Mesenchymal stem cell (in vitro differentiated cells and primary cell): ENCODE measurements at regions not wholly inside any gene's neighbourhood (a gene's known extent, or its start where the extent isn't known, plus 50 kb on each side); places are given as distances from the start of the nearest gene placed in this dataset.

Source experiments
- DNase-seq: peaks from one replicate; pipeline ENCODE4 v3.0.0-alpha.2; 2013
- H2AFZ ChIP-seq: one replicate; pipeline ENCODE4 v1.6.1; 2013; ENCODE audit warnings: low read depth, mild to moderate bottlenecking, control low read depth, inconsistent platforms, low read length, moderate library complexity
- H2AK5ac ChIP-seq: 2 replicates; pipeline ENCODE4 v1.6.1; 2013; ENCODE audit warnings: low read length, moderate library complexity, mild to moderate bottlenecking, inconsistent platforms; ENCODE audit not compliant: severe bottlenecking
- H2BK120ac ChIP-seq: one replicate; pipeline ENCODE4 v1.6.1; 2013; ENCODE audit warnings: low read depth, mild to moderate bottlenecking, inconsistent platforms, low read length, moderate library complexity
- H2BK12ac ChIP-seq, 2 experiments: one replicate each; pipeline ENCODE4 v1.6.1; 2013; ENCODE audit warnings: inconsistent platforms in 2 of 2, low read length in 2 of 2, mild to moderate bottlenecking in 2 of 2, moderate library complexity in 2 of 2, control low read depth in 1 of 2
- H2BK15ac ChIP-seq: one replicate; pipeline ENCODE4 v1.6.1; 2013; ENCODE audit warnings: mild to moderate bottlenecking, low read depth, inconsistent platforms; ENCODE audit not compliant: poor library complexity, severe bottlenecking
- H2BK5ac ChIP-seq: 2 replicates; pipeline ENCODE4 v1.6.1; 2013; ENCODE audit warnings: low read depth, mild to moderate bottlenecking, low read length, control low read depth, inconsistent platforms; ENCODE audit not compliant: poor library complexity, severe bottlenecking
- H3K14ac ChIP-seq, 2 experiments: one replicate each; pipeline ENCODE4 v1.6.1; 2013; ENCODE audit warnings: inconsistent platforms in 2 of 2, low read length in 2 of 2, control low read depth in 1 of 2, mild to moderate bottlenecking in 1 of 2, moderate library complexity in 1 of 2
- H3K18ac ChIP-seq, 2 experiments: one replicate each; pipeline ENCODE4 v1.6.1; 2013; ENCODE audit warnings: inconsistent platforms in 2 of 2, low read length in 2 of 2, control low read depth in 1 of 2, low read depth in 1 of 2, mild to moderate bottlenecking in 1 of 2
- H3K23ac ChIP-seq, 2 experiments: one replicate each; pipeline ENCODE4 v1.6.1; 2013; ENCODE audit warnings: inconsistent platforms in 2 of 2, low read length in 2 of 2, mild to moderate bottlenecking in 2 of 2, moderate library complexity in 2 of 2, control low read depth in 1 of 2
- H3K27ac ChIP-seq: 2 replicates; pipeline ENCODE4 v1.5.1; 2013; ENCODE audit warnings: mild to moderate bottlenecking, moderate library complexity, low read length, control low read depth, inconsistent platforms; ENCODE audit not compliant: poor library complexity, severe bottlenecking
- H3K27me3 ChIP-seq, 2 experiments: 2 replicates each; pipeline versions ENCODE4 v1.6.1 to v1.7.0; 2013; ENCODE audit warnings: low read length in 2 of 2, mild to moderate bottlenecking in 2 of 2, moderate library complexity in 2 of 2, control low read depth in 1 of 2, inconsistent platforms in 1 of 2; ENCODE audit not compliant: control insufficient read depth in 1 of 2, insufficient read depth in 1 of 2
- H3K36me3 ChIP-seq, 2 experiments: 2 replicates each; pipeline versions ENCODE4 v1.6.1 to v1.7.0; 2013; ENCODE audit warnings: low read length in 2 of 2, control low read depth in 1 of 2, inconsistent platforms in 1 of 2, low read depth in 1 of 2, mild to moderate bottlenecking in 1 of 2; ENCODE audit not compliant: insufficient read depth in 2 of 2, control insufficient read depth in 1 of 2
- H3K4ac ChIP-seq, 2 experiments: one replicate each; pipeline ENCODE4 v1.6.1; 2013; ENCODE audit warnings: inconsistent platforms in 2 of 2, low read length in 2 of 2, mild to moderate bottlenecking in 2 of 2, moderate library complexity in 2 of 2, control low read depth in 1 of 2, low read depth in 1 of 2
- H3K4me1 ChIP-seq: 2 replicates; pipeline ENCODE4 v1.6.1; 2013; ENCODE audit warnings: low read depth, low read length, control low read depth; ENCODE audit not compliant: control insufficient read depth, insufficient read depth
- H3K4me2 ChIP-seq: 2 replicates; pipeline ENCODE4 v1.6.1; 2013; ENCODE audit warnings: low read length, mild to moderate bottlenecking, inconsistent platforms; ENCODE audit not compliant: poor library complexity, severe bottlenecking
- H3K4me3 ChIP-seq, 2 experiments: 2 replicates each; pipeline versions ENCODE4 v1.5.1 to v1.7.0; 2013; ENCODE audit warnings: low read length in 2 of 2, mild to moderate bottlenecking in 2 of 2, control low read depth in 1 of 2, low read depth in 1 of 2; ENCODE audit not compliant: insufficient read depth in 1 of 2
- H3K79me1 ChIP-seq: replicated peaks from 2 replicates; pipeline ENCODE4 v1.6.1; 2013; ENCODE audit warnings: mild to moderate bottlenecking, control low read depth, low read length, inconsistent platforms; ENCODE audit not compliant: poor library complexity, severe bottlenecking
- H3K9ac ChIP-seq: 2 replicates; pipeline ENCODE4 v1.7.0; 2013; ENCODE audit warnings: mild to moderate bottlenecking, low read length, moderate library complexity
- H3K9me3 ChIP-seq: 2 replicates; pipeline ENCODE4 v1.7.0; 2013; ENCODE audit warnings: mild to moderate bottlenecking, low read length; ENCODE audit not compliant: control insufficient read depth
- H4K8ac ChIP-seq: one replicate; pipeline ENCODE4 v1.6.1; 2013; ENCODE audit warnings: inconsistent platforms, mild to moderate bottlenecking, low read length, moderate library complexity
- H4K91ac ChIP-seq: one replicate; pipeline ENCODE4 v1.6.1; 2013; ENCODE audit warnings: mild to moderate bottlenecking, low read length, inconsistent platforms
- WGBS: methylation state at CpG from one replicate; pipeline ENCODE4 v1.1.7; 2013; ENCODE audit warnings: mixed read lengths; 5-methylcytosine and 5-hydroxymethylcytosine counted together

GRCh38 chr4:138954428-138954827, 61.2 kb upstream of the NOCT start:
- no peak overlapping the region for H3K4me2 ChIP-seq
- no peak overlapping the region for H4K91ac ChIP-seq
- DNase-seq, result no peak
- H3K23ac ChIP-seq, result no peak overlapping the region
- H3K18ac ChIP-seq, result no peak overlapping the region
- peak overlapping the region; percentile 24 for H4K8ac ChIP-seq
- no peak overlapping the region for H2BK12ac ChIP-seq
- no peaks in the 10 kb centered on the region for H3K79me1 ChIP-seq
- no peak overlapping the region for H3K14ac ChIP-seq
- H3K9me3 ChIP-seq, result no peaks in the 10 kb centered on the region
- no peaks in the 10 kb centered on the region for H3K27me3 ChIP-seq
- no peak overlapping the region for H3K9ac ChIP-seq
- no peak overlapping the region for H2AK5ac ChIP-seq
- no peak overlapping the region for H2BK5ac ChIP-seq
- no peak overlapping the region for H2BK15ac ChIP-seq
- no peaks in the 10 kb centered on the region for H3K36me3 ChIP-seq
- H3K4me3 ChIP-seq, result no peak overlapping the region
- H3K4ac ChIP-seq, result no peak overlapping the region
- WGBS, result 95% methylated on average over 1 of the region's 2 CpGs
- H2AFZ ChIP-seq, result no peak overlapping the region
- no peak overlapping the region for H2BK120ac ChIP-seq
- H3K27ac ChIP-seq, result peak overlapping the region; percentile 17
- peaks cover 3% of the 10 kb centered on the region for H3K4me1 ChIP-seq

- H3K4me2 ChIP-seq, result no peak overlapping the region
- H3K27ac ChIP-seq, result peak overlapping the region; percentile 17
- H3K4ac ChIP-seq, result no peak overlapping the region
- H3K14ac ChIP-seq, result no peak overlapping the region
- no peak overlapping the region for H4K91ac ChIP-seq
- no peaks in the 10 kb centered on the region for H3K79me1 ChIP-seq
- H3K4me3 ChIP-seq, result peak overlapping the region in 1 of 2 experiments; percentile 29
- whole genome bisulfite sequencing, result 54% methylated on average over 1 of the region's 2 CpGs
- peak overlapping the region; percentile 57 for H3K9ac ChIP-seq
- no peak overlapping the region for H2AFZ ChIP-seq
- no peaks in the 10 kb centered on the region for H3K36me3 ChIP-seq
- H4K8ac ChIP-seq, result no peak overlapping the region
- no peaks in the 10 kb centered on the region for H3K9me3 ChIP-seq
- H2BK15ac ChIP-seq, result no peak overlapping the region
- no peak overlapping the region for H3K23ac ChIP-seq
- no peak overlapping the region for H2AK5ac ChIP-seq
- no peak overlapping the region for H3K18ac ChIP-seq
- peaks cover 3% of the 10 kb centered on the region for H3K4me1 ChIP-seq
- no peak overlapping the region for H2BK12ac ChIP-seq
- no peak overlapping the region for H2BK5ac ChIP-seq
- DNase-seq, result peak; percentile 80
- no peak overlapping the region for H2BK120ac ChIP-seq
- no peaks in the 10 kb centered on the region for H3K27me3 ChIP-seq
These were observed 61.6 kb upstream of the NOCT start for GRCh38 chr4:138953961-138954371.

- H2AFZ ChIP-seq, result no peak overlapping the region
- no peaks in the 10 kb centered on the region for H3K36me3 ChIP-seq
- peaks cover 3% of the 10 kb centered on the region for H3K4me1 ChIP-seq
- H3K27ac ChIP-seq, result no peak overlapping the region
- H3K14ac ChIP-seq, result no peak overlapping the region
- H2BK12ac ChIP-seq, result no peak overlapping the region
- no peaks in the 10 kb centered on the region for H3K9me3 ChIP-seq
- no peak for DNase-seq
- H3K4me3 ChIP-seq, result no peak overlapping the region
- H2AK5ac ChIP-seq, result no peak overlapping the region
- H2BK5ac ChIP-seq, result no peak overlapping the region
- H4K8ac ChIP-seq, result no peak overlapping the region
- no peak overlapping the region for H2BK15ac ChIP-seq
- no peaks in the 10 kb centered on the region for H3K27me3 ChIP-seq
- no peak overlapping the region for H3K23ac ChIP-seq
- H4K91ac ChIP-seq, result no peak overlapping the region
- H3K18ac ChIP-seq, result no peak overlapping the region
- H3K4ac ChIP-seq, result no peak overlapping the region
- H3K4me2 ChIP-seq, result no peak overlapping the region
- H2BK120ac ChIP-seq, result no peak overlapping the region
- no peaks in the 10 kb centered on the region for H3K79me1 ChIP-seq
- H3K9ac ChIP-seq, result no peak overlapping the region
These were observed 63.2 kb upstream of the NOCT start for GRCh38 chr4:138952411-138952810.

GRCh38 chr4:138951764-138952163, 63.8 kb upstream of the NOCT start:
- Histone ChIP-seq H3K4ac (no peak overlapping the region), H2AFZ (no peak overlapping the region), H2BK12ac (no peak overlapping the region), H2AK5ac (no peak overlapping the region), H3K27me3 (no peaks in the 10 kb centered on the region), H4K91ac (no peak overlapping the region), H3K9ac (no peak overlapping the region), H3K36me3 (no peaks in the 10 kb centered on the region), H3K18ac (no peak overlapping the region), H4K8ac (no peak overlapping the region), H2BK15ac (no peak overlapping the region), H3K14ac (no peak overlapping the region), H3K4me2 (no peak overlapping the region), H3K27ac (no peak overlapping the region), H2BK120ac (no peak overlapping the region), H3K23ac (no peak overlapping the region), H2BK5ac (no peak overlapping the region), H3K4me3 (no peak overlapping the region), H3K4me1 (peaks cover 3% of the 10 kb centered on the region), H3K79me1 (no peaks in the 10 kb centered on the region), H3K9me3 (no peaks in the 10 kb centered on the region)
- no CpG with 5 or more reads among the region's 1 CpG for WGBS
- no peak for DNase-seq
